Keratinocyte (primary cell): ENCODE measurements at regions not wholly inside any gene's neighbourhood (a gene's known extent, or its start where the extent isn't known, plus 50 kb on each side); places are given as distances from the start of the nearest gene placed in this dataset.

Source experiments
- DNase-seq: peaks from one replicate; pipeline ENCODE4 v3.0.0-alpha.2; 2011; ENCODE audit warnings: low read depth, missing footprints, low spot score
- FAIRE-seq: peaks from 2 replicates; lab custom pipeline; 2011; peaks lifted over from hg19 to GRCh38; lab: Jason Lieb, UNC
- H2AFZ ChIP-seq: 2 replicates; pipeline ENCODE4 v1.6.0; 2012; ENCODE audit warnings: low read length, control low read depth, inconsistent platforms; ENCODE audit not compliant: control insufficient read depth
- H3K27ac ChIP-seq: 2 replicates; pipeline ENCODE4 v1.5.1; 2011; ENCODE audit warnings: low read length; ENCODE audit not compliant: control insufficient read depth, insufficient read depth
- H3K27me3 ChIP-seq: 3 replicates; pipeline ENCODE4 v1.6.0; 2011; ENCODE audit warnings: low read length; ENCODE audit not compliant: control insufficient read depth, insufficient read depth; ENCODE audit errors: extremely low read depth
- H3K36me3 ChIP-seq, 2 experiments: 2 replicates in 1 of 2; 3 replicates in 1 of 2; pipeline ENCODE4 v1.5.1; 2011; ENCODE audit warnings: low read length in 2 of 2, mild to moderate bottlenecking in 1 of 2; ENCODE audit not compliant: control insufficient read depth in 2 of 2, insufficient read depth in 2 of 2; ENCODE audit errors: extremely low read depth in 1 of 2
- H3K4me1 ChIP-seq: 3 replicates; pipeline ENCODE4 v1.5.1; 2011; ENCODE audit warnings: low read length; ENCODE audit not compliant: control insufficient read depth, insufficient read depth; ENCODE audit errors: extremely low read depth
- H3K4me2 ChIP-seq: 3 replicates; pipeline ENCODE4 v1.6.0; 2011; ENCODE audit warnings: low read depth, low read length; ENCODE audit not compliant: control insufficient read depth, insufficient read depth; ENCODE audit errors: extremely low read depth
- H3K4me3 ChIP-seq, 3 experiments: fragments of 200-600 bp in 1 of 3; sonication (generic) in 1 of 3; 2 replicates in 2 of 3; 3 replicates in 1 of 3; pipeline ENCODE4 v1.5.1; 2011 to 2016; ENCODE audit warnings: low read length in 3 of 3, mild to moderate bottlenecking in 3 of 3, control low read depth in 2 of 3, inconsistent platforms in 1 of 3, low read depth in 1 of 3, mixed read lengths in 1 of 3, mixed run types in 1 of 3, moderate library complexity in 1 of 3; ENCODE audit not compliant: control insufficient read depth in 2 of 3, insufficient read depth in 2 of 3; ENCODE audit errors: extremely low read depth in 1 of 3
- H3K79me2 ChIP-seq: 2 replicates; pipeline ENCODE4 v1.6.0; 2012; ENCODE audit warnings: low read length; ENCODE audit not compliant: control insufficient read depth, insufficient read depth
- H3K9ac ChIP-seq: 3 replicates; pipeline ENCODE4 v1.6.0; 2011; ENCODE audit warnings: low read length; ENCODE audit not compliant: control insufficient read depth, insufficient read depth; ENCODE audit errors: extremely low read depth
- H3K9me1 ChIP-seq: 3 replicates; pipeline ENCODE4 v1.6.0; 2011; ENCODE audit warnings: low read length; ENCODE audit not compliant: control insufficient read depth, insufficient read depth; ENCODE audit errors: extremely low read depth
- H3K9me3 ChIP-seq: 2 replicates; pipeline ENCODE4 v1.5.1; 2012; ENCODE audit warnings: low read depth, low read length; ENCODE audit not compliant: control insufficient read depth
- H4K20me1 ChIP-seq: 3 replicates; pipeline ENCODE4 v1.6.0; 2011; ENCODE audit warnings: low read length; ENCODE audit not compliant: control insufficient read depth, insufficient read depth; ENCODE audit errors: extremely low read depth
- EZH2 ChIP-seq: IDR thresholded peaks from one replicate; pipeline ENCODE4 v1.6.1; 2012; ENCODE audit warnings: inconsistent platforms, mild to moderate bottlenecking, low read length, moderate library complexity
- dilution Hi-C: fragments of 300-500 bp; cut with MboI; formaldehyde crosslinking; loops from one replicate; pipeline ENCODE4 v1.7.0; 2020; ENCODE audit warnings: low sequenced_read_pairs; ENCODE audit not compliant: extremely low pct_ligation_motif_present
- TF ChIP-seq, protein P1 (sequence below), 3 experiments: IDR thresholded peaks in 1 of 3; conservative IDR thresholded peaks in 1 of 3; optimal IDR thresholded peaks in 1 of 3; 2 replicates in 2 of 3; 3 replicates in 1 of 3; pipeline versions ENCODE3 to v1.5.1; 2011; ENCODE audit warnings: low read length in 3 of 3, mild to moderate bottlenecking in 3 of 3, moderate library complexity in 2 of 3, control low read depth in 1 of 3, inconsistent platforms in 1 of 3; ENCODE audit not compliant: insufficient read depth in 2 of 3; ENCODE audit errors: extremely low read depth in 1 of 3

- Histone ChIP-seq H2AFZ (no peak overlapping the region), H3K27me3 (no peaks in the 10 kb centered on the region), H3K4me2 (no peak overlapping the region), H3K9me1 (no peaks in the 10 kb centered on the region), H3K79me2 (no peaks in the 10 kb centered on the region), H3K36me3 (no peaks in the 10 kb centered on the region), H4K20me1 (no peaks in the 10 kb centered on the region), H3K4me3 (no peak overlapping the region), H3K9ac (no peak overlapping the region), H3K4me1 (peaks cover 3% of the 10 kb centered on the region), H3K27ac (no peak overlapping the region), H3K9me3 (no peaks in the 10 kb centered on the region)
- TF ChIP-seq, protein P1, sequence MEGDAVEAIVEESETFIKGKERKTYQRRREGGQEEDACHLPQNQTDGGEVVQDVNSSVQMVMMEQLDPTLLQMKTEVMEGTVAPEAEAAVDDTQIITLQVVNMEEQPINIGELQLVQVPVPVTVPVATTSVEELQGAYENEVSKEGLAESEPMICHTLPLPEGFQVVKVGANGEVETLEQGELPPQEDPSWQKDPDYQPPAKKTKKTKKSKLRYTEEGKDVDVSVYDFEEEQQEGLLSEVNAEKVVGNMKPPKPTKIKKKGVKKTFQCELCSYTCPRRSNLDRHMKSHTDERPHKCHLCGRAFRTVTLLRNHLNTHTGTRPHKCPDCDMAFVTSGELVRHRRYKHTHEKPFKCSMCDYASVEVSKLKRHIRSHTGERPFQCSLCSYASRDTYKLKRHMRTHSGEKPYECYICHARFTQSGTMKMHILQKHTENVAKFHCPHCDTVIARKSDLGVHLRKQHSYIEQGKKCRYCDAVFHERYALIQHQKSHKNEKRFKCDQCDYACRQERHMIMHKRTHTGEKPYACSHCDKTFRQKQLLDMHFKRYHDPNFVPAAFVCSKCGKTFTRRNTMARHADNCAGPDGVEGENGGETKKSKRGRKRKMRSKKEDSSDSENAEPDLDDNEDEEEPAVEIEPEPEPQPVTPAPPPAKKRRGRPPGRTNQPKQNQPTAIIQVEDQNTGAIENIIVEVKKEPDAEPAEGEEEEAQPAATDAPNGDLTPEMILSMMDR (optimal IDR thresholded peaks at IDR 0.05 in 1 of 3, IDR thresholded peaks at IDR 0.05 in 1 of 3, conservative IDR thresholded peaks at IDR 0.05 in 1 of 3; ENCODE audit: extremely low read depth in 1 of 3, insufficient read depth in 2 of 3, low read length in 3 of 3), result no peak
- TF ChIP-seq EZH2, result no peak
- FAIRE-seq, result no peak
- DNase-seq, result no peak
- dilution Hi-C loops, result no loop called here
Measured at GRCh38 chr20:39619271-39619785, 657.2 kb downstream of the DHX35 start.

DNA sequence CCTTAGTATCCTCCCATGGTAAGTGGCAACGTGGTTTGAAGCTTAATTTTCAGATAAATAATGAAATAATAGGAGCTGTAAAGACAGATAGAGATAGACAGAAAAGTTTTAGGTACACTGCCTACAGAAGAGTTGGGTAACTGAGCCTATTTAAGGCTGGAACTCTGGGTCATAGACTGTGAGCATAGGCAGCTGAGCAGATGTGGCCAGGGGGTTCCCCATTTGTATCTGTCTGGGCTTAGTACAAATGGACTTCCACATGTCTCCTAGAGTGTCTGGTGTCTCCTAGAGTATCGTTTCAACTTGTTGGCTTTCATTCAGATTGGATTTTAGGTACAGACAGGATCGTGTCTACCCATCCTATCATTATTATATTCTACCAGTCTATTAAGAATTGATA is 649.8 kb downstream of the DHX35 start:
- dilution Hi-C loops, result no loop called here
- FAIRE-seq, result no peak
- no peaks in the 10 kb centered on the region for H3K9me3 ChIP-seq

More for the DNA sequence above, 649.8 kb downstream of the DHX35 start:
- no peak overlapping the region for H3K4me3 ChIP-seq
- no peaks in the 10 kb centered on the region for H3K4me1 ChIP-seq
- no peaks in the 10 kb centered on the region for H3K36me3 ChIP-seq
- no peak for DNase-seq
- no peaks in the 10 kb centered on the region for H3K9me1 ChIP-seq
- H3K4me2 ChIP-seq, result no peak overlapping the region
- no peak for TF ChIP-seq EZH2
- TF ChIP-seq, protein P1 (optimal IDR thresholded peaks at IDR 0.05 in 1 of 3, IDR thresholded peaks at IDR 0.05 in 1 of 3, conservative IDR thresholded peaks at IDR 0.05 in 1 of 3; ENCODE audit: extremely low read depth in 1 of 3, insufficient read depth in 2 of 3, low read length in 3 of 3), result no peak
- H3K27ac ChIP-seq, result no peak overlapping the region
- no peaks in the 10 kb centered on the region for H3K79me2 ChIP-seq
- no peak overlapping the region for H3K9ac ChIP-seq
- no peaks in the 10 kb centered on the region for H3K27me3 ChIP-seq
- no peak overlapping the region for H2AFZ ChIP-seq
- no peaks in the 10 kb centered on the region for H4K20me1 ChIP-seq
